ENCODE measurements at regions not wholly inside any gene's neighbourhood (a gene's known extent, or its start where the extent isn't known, plus 50 kb on each side); places are given as distances from the start of the nearest gene placed in this dataset.

- TF ChIP-seq CTCF (IDR thresholded peaks at IDR 0.05) (peak in 3 of 4 experiments; percentile 56 to 81 (median 74)), POLR2AphosphoS5 (IDR thresholded peaks at IDR 0.05) (no peak)
- peak overlapping the region in 2 of 4 donors; percentile 42 to 44 for H3K27ac ChIP-seq
- no peaks in the 10 kb centered on the region for H3K36me3 ChIP-seq
- intact Hi-C loops (cut with DNase I) = loop anchor here (5.0 kb wide), 1 partner anchor 172 kb away; no protein-coding TSS in a partner anchor
- H3K4me3 ChIP-seq = no peak overlapping the region
- no peaks in the 10 kb centered on the region for H3K27me3 ChIP-seq
- DNase-seq = peak; percentile 89
- WGBS, 2 donors = 34 to 56% methylated on average over 11 of the region's 11 CpGs
- peaks cover 0 to 26% (median 17%) of the 10 kb centered on the region in 4 donors for H3K4me1 ChIP-seq
- H3K9me3 ChIP-seq = no peaks in the 10 kb centered on the region
These were observed 59.8 kb upstream of the ARL4D start for GRCh38 chr17:43338886-43339516.

GRCh38 chr17:43337684-43338428 lies 60.9 kb upstream of the ARL4D start:
- 81 to 88% methylated on average over 10 of the region's 10 CpGs for WGBS, 2 donors
- H3K9me3 ChIP-seq = no peaks in the 10 kb centered on the region
- H3K36me3 ChIP-seq = no peaks in the 10 kb centered on the region
- H3K27me3 ChIP-seq = no peaks in the 10 kb centered on the region
- TF ChIP-seq EP300 (IDR thresholded peaks at IDR 0.05) = no peak
- TF ChIP-seq POLR2AphosphoS5 (IDR thresholded peaks at IDR 0.05) = no peak
- no peak for TF ChIP-seq CTCF (IDR thresholded peaks at IDR 0.05)
- no peak for TF ChIP-seq POLR2A (IDR thresholded peaks at IDR 0.05)
- intact Hi-C loops (cut with DNase I) = loop anchor here (5.0 kb wide), 1 partner anchor 171 kb away; no protein-coding TSS in a partner anchor
- no peak for DNase-seq
- H3K4me1 ChIP-seq = peaks cover 0 to 32% (median 22%) of the 10 kb centered on the region in 4 donors
- H3K27ac ChIP-seq = no peak overlapping the region
- H3K4me3 ChIP-seq = no peak overlapping the region

- Histone ChIP-seq H3K4me1 (peaks cover 0 to 17% (median 9%) of the 10 kb centered on the region in 4 donors), H3K27me3 (no peaks in the 10 kb centered on the region), H3K4me3 (no peak overlapping the region), H3K9me3 (no peaks in the 10 kb centered on the region), H3K36me3 (no peaks in the 10 kb centered on the region), H3K27ac (peak overlapping the region in 3 of 4 donors; percentile 63 to 76 (median 66))
- DNase-seq = no peak
- TF ChIP-seq CTCF (IDR thresholded peaks at IDR 0.05) = no peak
- TF ChIP-seq POLR2A (IDR thresholded peaks at IDR 0.05) = no peak
- peak in 2 of 4 donors; percentile 30 to 59 for TF ChIP-seq POLR2AphosphoS5 (IDR thresholded peaks at IDR 0.05)
- 61 to 70% methylated on average over 7 of the region's 7 CpGs for WGBS, 2 donors
- intact Hi-C loops (cut with DNase I) = loop anchor here (5.0 kb wide), 1 partner anchor 168 kb away; no protein-coding TSS in a partner anchor
These were observed 63.9 kb upstream of the ARL4D start for GRCh38 chr17:43334738-43335402.

- Histone ChIP-seq H3K27me3 (no peaks in the 10 kb centered on the region), H3K36me3 (no peaks in the 10 kb centered on the region), H3K27ac (peak overlapping the region; percentile 53 to 76 (median 64)), H3K9me3 (no peaks in the 10 kb centered on the region), H3K4me3 (no peak overlapping the region), H3K4me1 (peaks cover 0 to 17% (median 9%) of the 10 kb centered on the region in 4 donors)
- no peak for TF ChIP-seq CTCF (IDR thresholded peaks at IDR 0.05)
- no peak for TF ChIP-seq POLR2A (IDR thresholded peaks at IDR 0.05)
- no peak for TF ChIP-seq EP300 (IDR thresholded peaks at IDR 0.05)
- TF ChIP-seq POLR2AphosphoS5 (IDR thresholded peaks at IDR 0.05) = no peak
- intact Hi-C loops (cut with DNase I) = no loop called here
- no peak for DNase-seq
- WGBS, 2 donors = 80 to 90% methylated on average over 12 of the region's 12 CpGs
These were observed 65.3 kb upstream of the ARL4D start for GRCh38 chr17:43333433-43333943.
